Spleen (tissue), 11 donors: ENCODE measurements at regions not wholly inside any gene's neighbourhood (a gene's known extent, or its start where the extent isn't known, plus 50 kb on each side); places are given as distances from the start of the nearest gene placed in this dataset.
"Not testable (repeated sequence)": the region's sequence is repeated elsewhere in the genome, so short reads cannot be mapped to it uniquely, and the experiment has no call there.

Source experiments
- DNase-seq: peaks from one replicate; pipeline ENCODE4 v3.0.0-alpha.2; 2020
- H3K27ac ChIP-seq, 8 donors: fragments of 200-600 bp; sonication (generic) in 7 of 8; 1 replicate in 4 of 8; 2 replicates in 4 of 8; pipeline versions ENCODE4 v1.5.0 to v1.8.0; 2016 to 2021; ENCODE audit warnings: inconsistent platforms in 4 of 8, mild to moderate bottlenecking in 4 of 8, moderate library complexity in 1 of 8
- H3K27me3 ChIP-seq, 7 donors: fragments of 200-600 bp; sonication (generic) in 6 of 7; replicated peaks in 1 of 7; 1 replicate in 4 of 7; 2 replicates in 3 of 7; pipeline versions ENCODE4 v1.5.0 to v1.8.0; 2016 to 2021; ENCODE audit warnings: inconsistent platforms in 3 of 7, mild to moderate bottlenecking in 1 of 7
- H3K36me3 ChIP-seq, 6 donors: fragments of 200-600 bp; sonication (generic) in 5 of 6; 1 replicate in 4 of 6; 2 replicates in 2 of 6; pipeline versions ENCODE4 v1.5.0 to v1.8.0; 2016 to 2021; ENCODE audit warnings: inconsistent platforms in 2 of 6
- H3K4me1 ChIP-seq, 6 donors: fragments of 200-600 bp; sonication (generic) in 5 of 6; 1 replicate in 3 of 6; 2 replicates in 3 of 6; pipeline versions ENCODE4 v1.5.0 to v1.8.0; 2016 to 2021; ENCODE audit warnings: inconsistent platforms in 3 of 6
- H3K4me3 ChIP-seq, 8 donors: fragments of 200-600 bp; sonication (generic) in 7 of 8; 1 replicate in 4 of 8; 2 replicates in 4 of 8; pipeline versions ENCODE4 v1.5.0 to v1.8.0; 2016 to 2021; ENCODE audit warnings: inconsistent platforms in 4 of 8, mild to moderate bottlenecking in 4 of 8, moderate library complexity in 2 of 8
- H3K9me3 ChIP-seq, 8 donors: fragments of 200-600 bp; sonication (generic) in 7 of 8; 1 replicate in 4 of 8; 2 replicates in 4 of 8; pipeline versions ENCODE4 v1.5.0 to v1.8.0; 2016 to 2021; ENCODE audit warnings: inconsistent platforms in 4 of 8
- POLR2A ChIP-seq, 3 donors: fragments of 450-650 bp; IDR thresholded peaks; one replicate each; pipeline ENCODE4 v1.5.1; 2017; ENCODE audit warnings: antibody characterized with exemption in 3 of 3, mild to moderate bottlenecking in 1 of 3
- POLR2AphosphoS5 ChIP-seq, 3 donors: sonication (generic); formaldehyde crosslinking; IDR thresholded peaks; one replicate each; pipeline ENCODE4 v1.5.1; 2017; ENCODE audit warnings: antibody characterized with exemption in 3 of 3
- WGBS, 5 donors: extraction: QIAGEN DNeasy Blood & Tissue Kit in 3 of 5; methylation state at CpG; one replicate each; pipeline versions ENCODE4 v1.1.5 to v1.1.7; 2013 to 2018; 5-methylcytosine and 5-hydroxymethylcytosine counted together
- intact Hi-C: fragments of 100-400 bp; cut with DNase I; formaldehyde crosslinking; loops from one replicate; pipeline ENCODE4 v1.15.0; 2023; ENCODE audit warnings: low total_unique reads
- TF ChIP-seq, protein P1 (sequence below), 11 experiments: fragments of 200-600 bp in 7 of 11; fragments of 450-650 bp in 4 of 11; sonication (generic) in 4 of 11; IDR thresholded peaks in 8 of 11; conservative IDR thresholded peaks in 3 of 11; 1 replicate in 7 of 11; 2 replicates in 4 of 11; pipeline versions ENCODE4 v1.4.0 to v1.8.0; 2016 to 2021; ENCODE audit warnings: antibody characterized with exemption in 11 of 11, inconsistent platforms in 4 of 11, mild to moderate bottlenecking in 1 of 11
- donor health status: healthy with polysubstance abuse.
- donor health status: DM: no; HTN: no; CAD: no; lungs with moderate emphysema.
- donor health status: DM: no; HTN: no; CAD: no.
- donor health status: Bipolar disorder and iron deficiency.
- donor health status: healthy.
- donor health status: DM: no; HTN: no; CAD: no.
- donor health status: DM: yes; HTN: yes; CAD: no.

DNA sequence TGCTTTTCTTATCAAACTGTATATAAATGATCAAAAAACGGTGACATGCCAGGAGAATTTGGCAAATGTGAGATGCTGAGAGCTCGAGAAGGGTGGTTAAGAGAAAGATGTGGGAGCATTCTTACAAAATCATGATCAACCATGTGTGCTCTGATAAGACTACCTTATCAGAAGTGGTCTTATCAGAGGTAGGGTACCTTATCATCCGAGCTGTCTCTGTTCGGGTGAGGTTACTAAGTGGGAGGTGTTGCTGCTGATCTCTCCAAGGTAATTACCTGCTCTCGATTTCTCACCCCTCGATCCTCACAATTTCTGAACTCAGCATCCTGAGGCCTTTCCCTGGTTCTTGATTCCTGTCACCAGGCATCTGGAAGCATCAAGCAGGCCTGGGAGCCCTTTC, 813.0 kb upstream of the ID2 start:
- H3K27ac ChIP-seq, result peak overlapping the region in 1 of 8 donors; percentile 78
- TF ChIP-seq POLR2A (IDR thresholded peaks at IDR 0.05), result no peak
- TF ChIP-seq, protein P1, sequence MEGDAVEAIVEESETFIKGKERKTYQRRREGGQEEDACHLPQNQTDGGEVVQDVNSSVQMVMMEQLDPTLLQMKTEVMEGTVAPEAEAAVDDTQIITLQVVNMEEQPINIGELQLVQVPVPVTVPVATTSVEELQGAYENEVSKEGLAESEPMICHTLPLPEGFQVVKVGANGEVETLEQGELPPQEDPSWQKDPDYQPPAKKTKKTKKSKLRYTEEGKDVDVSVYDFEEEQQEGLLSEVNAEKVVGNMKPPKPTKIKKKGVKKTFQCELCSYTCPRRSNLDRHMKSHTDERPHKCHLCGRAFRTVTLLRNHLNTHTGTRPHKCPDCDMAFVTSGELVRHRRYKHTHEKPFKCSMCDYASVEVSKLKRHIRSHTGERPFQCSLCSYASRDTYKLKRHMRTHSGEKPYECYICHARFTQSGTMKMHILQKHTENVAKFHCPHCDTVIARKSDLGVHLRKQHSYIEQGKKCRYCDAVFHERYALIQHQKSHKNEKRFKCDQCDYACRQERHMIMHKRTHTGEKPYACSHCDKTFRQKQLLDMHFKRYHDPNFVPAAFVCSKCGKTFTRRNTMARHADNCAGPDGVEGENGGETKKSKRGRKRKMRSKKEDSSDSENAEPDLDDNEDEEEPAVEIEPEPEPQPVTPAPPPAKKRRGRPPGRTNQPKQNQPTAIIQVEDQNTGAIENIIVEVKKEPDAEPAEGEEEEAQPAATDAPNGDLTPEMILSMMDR (IDR thresholded peaks at IDR 0.05 in 8 of 11, conservative IDR thresholded peaks at IDR 0.05 in 3 of 11), result no peak
- H3K4me1 ChIP-seq, result peaks cover 0 to 18% (median 0%) of the 10 kb centered on the region in 6 donors
- H3K36me3 ChIP-seq, result no peaks in the 10 kb centered on the region
- no peak overlapping the region for H3K4me3 ChIP-seq
- WGBS, 5 donors, result 69 to 83% (median 80%) methylated on average over 6 of the region's 6 CpGs
- H3K27me3 ChIP-seq, result no peaks in the 10 kb centered on the region
- no peak for DNase-seq
- intact Hi-C loops, result no loop called here
- H3K9me3 ChIP-seq, result no peaks in the 10 kb centered on the region

DNA sequence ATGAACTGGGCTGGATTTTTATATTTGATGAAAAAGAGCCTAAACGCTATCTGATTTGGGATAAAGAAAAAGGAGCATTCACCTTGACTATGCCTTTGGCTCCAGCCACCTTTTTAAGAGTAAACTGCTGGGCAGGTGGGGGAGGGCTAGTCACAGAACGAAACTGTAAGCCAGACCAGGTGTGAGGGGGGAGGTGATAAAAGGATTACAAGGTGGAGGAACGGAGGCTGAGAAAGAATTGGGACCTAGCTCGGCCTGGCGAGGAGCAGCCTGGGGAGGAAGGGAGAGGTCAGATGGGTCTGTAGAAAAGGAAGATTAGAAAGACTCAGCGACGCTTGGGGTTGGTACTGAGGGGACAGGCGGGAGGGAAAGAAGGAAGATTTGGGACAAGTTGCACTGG, 805.4 kb upstream of the ID2 start:
- WGBS, 5 donors, result 85 to 90% (median 88%) methylated on average over 6 to 8 of the region's 8 CpGs
- H3K4me3 ChIP-seq, DNase-seq, H3K4me1 ChIP-seq, H3K9me3 ChIP-seq, H3K36me3 ChIP-seq, H3K27ac ChIP-seq, intact Hi-C loops, H3K27me3 ChIP-seq: not testable (repeated sequence)

GRCh38 chr2:7878266-7878665, 803.6 kb upstream of the ID2 start:
- H3K4me1 ChIP-seq, DNase-seq, H3K36me3 ChIP-seq, intact Hi-C loops, H3K27me3 ChIP-seq, H3K4me3 ChIP-seq, H3K27ac ChIP-seq, H3K9me3 ChIP-seq: not testable (repeated sequence)
- 93 to 98% (median 96%) methylated on average over 5 to 12 of the region's 12 CpGs for whole genome bisulfite sequencing, 5 donors

DNA sequence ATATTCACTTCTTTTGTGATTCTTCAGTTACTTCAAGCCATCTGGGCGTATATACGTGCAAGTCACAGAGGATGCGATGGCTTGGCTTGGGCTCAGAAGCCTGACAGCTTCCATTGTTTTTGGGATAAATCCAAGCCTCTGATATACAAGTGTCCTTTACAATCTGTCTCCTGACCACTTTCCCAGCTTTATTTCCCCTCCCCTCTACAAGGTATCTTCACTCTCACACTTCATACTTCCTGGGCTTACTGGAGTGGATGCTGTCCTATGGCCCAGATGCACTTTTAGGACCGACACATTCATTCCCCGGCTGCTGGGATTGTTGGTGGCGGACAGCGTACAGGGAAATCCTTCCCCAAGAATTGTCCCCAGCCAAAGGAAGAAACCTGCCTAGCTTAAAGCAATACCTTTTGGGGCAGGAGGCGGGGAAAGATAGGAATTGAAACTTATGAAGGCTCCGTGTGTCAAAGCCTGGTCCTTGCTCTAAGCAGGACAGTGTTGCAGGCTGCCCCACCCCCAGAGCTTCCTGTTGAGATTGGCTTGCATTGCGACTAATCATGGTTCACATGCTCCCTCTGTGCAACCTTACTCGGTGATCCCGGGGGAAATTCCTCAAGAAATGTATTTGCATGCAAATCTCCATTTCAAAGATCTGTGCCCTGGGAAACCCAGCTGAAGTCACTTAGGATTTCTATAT, 802.9 kb upstream of the ID2 start:
- intact Hi-C loops, result no loop called here
- TF ChIP-seq, protein P1 (IDR thresholded peaks at IDR 0.05 in 8 of 11, conservative IDR thresholded peaks at IDR 0.05 in 3 of 11), result no peak
- TF ChIP-seq POLR2A (IDR thresholded peaks at IDR 0.05) (no peak), POLR2AphosphoS5 (IDR thresholded peaks at IDR 0.05) (no peak)
- no peaks in the 10 kb centered on the region for H3K9me3 ChIP-seq

DNA sequence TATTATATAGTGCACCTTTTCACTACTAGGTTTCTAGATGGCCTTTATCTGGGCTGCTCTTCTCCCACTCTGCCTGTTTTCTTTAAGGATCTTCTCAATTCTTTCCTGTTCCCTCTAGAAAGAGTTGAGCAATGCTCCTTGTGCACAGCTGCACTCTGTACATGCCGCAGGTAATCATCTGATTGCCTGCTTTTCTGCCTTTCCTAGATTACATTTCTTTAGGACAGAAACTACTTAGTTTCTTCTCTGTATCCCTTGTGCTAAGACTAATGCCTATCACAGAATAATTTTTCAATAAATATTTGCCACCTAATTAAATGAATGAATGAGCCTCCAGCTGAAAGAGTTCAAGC, 802.4 kb upstream of the ID2 start:
- Histone ChIP-seq H3K9me3 (no peaks in the 10 kb centered on the region), H3K4me3 (no peak overlapping the region), H3K27me3 (no peaks in the 10 kb centered on the region), H3K36me3 (no peaks in the 10 kb centered on the region), H3K4me1 (no peaks in the 10 kb centered on the region), H3K27ac (no peak overlapping the region)
- WGBS, 5 donors, result 58 to 89% (median 79%) methylated on average over 1 of the region's 1 CpG
- TF ChIP-seq, protein P1 (IDR thresholded peaks at IDR 0.05 in 8 of 11, conservative IDR thresholded peaks at IDR 0.05 in 3 of 11), result no peak
- TF ChIP-seq POLR2A (IDR thresholded peaks at IDR 0.05), result no peak
- intact Hi-C loops, result no loop called here
- no peak for DNase-seq

More for the DNA sequence above, 802.9 kb upstream of the ID2 start:
- no peaks in the 10 kb centered on the region for H3K27me3 ChIP-seq
- no peaks in the 10 kb centered on the region for H3K4me1 ChIP-seq
- no peak overlapping the region for H3K27ac ChIP-seq
- H3K36me3 ChIP-seq, result no peaks in the 10 kb centered on the region
- DNase-seq, result no peak
- no peak overlapping the region for H3K4me3 ChIP-seq
- 66 to 81% (median 77%) methylated on average over 11 to 12 of the region's 12 CpGs for WGBS, 5 donors
